Trophoblast cell (in vitro differentiated cells and primary cell): ENCODE measurements at regions not wholly inside any gene's neighbourhood (a gene's known extent, or its start where the extent isn't known, plus 50 kb on each side); places are given as distances from the start of the nearest gene placed in this dataset.
A peak's percentile ranks its signal among the peaks of the same experiment; 100 is the strongest.

ENCODE experiments used
- DNase-seq, 2 donors: peaks; one replicate each; pipeline ENCODE4 v3.0.0-alpha.2; 2016
- H2AFZ ChIP-seq: 2 replicates; pipeline ENCODE4 v1.6.1; 2013; ENCODE audit warnings: low read length, moderate library complexity, mild to moderate bottlenecking; ENCODE audit not compliant: insufficient read depth, poor library complexity
- H2AK5ac ChIP-seq: 2 replicates; pipeline ENCODE4 v1.6.1; 2013; ENCODE audit warnings: mild to moderate bottlenecking, low read length
- H2BK120ac ChIP-seq: 2 replicates; pipeline ENCODE4 v1.6.1; 2013; ENCODE audit warnings: low read length, mild to moderate bottlenecking, moderate library complexity; ENCODE audit not compliant: insufficient read depth, poor library complexity
- H2BK12ac ChIP-seq: 2 replicates; pipeline ENCODE4 v1.6.1; 2013; ENCODE audit warnings: mild to moderate bottlenecking, low read length, moderate library complexity
- H2BK5ac ChIP-seq: 2 replicates; pipeline ENCODE4 v1.6.1; 2013; ENCODE audit warnings: low read length, low read depth, moderate library complexity, mild to moderate bottlenecking; ENCODE audit not compliant: poor library complexity
- H3K14ac ChIP-seq: 2 replicates; pipeline ENCODE4 v1.6.1; 2013; ENCODE audit warnings: mild to moderate bottlenecking, low read length
- H3K18ac ChIP-seq: 2 replicates; pipeline ENCODE4 v1.6.1; 2013; ENCODE audit warnings: mild to moderate bottlenecking, low read length
- H3K23ac ChIP-seq: 2 replicates; pipeline ENCODE4 v1.6.1; 2013; ENCODE audit warnings: low read length
- H3K27ac ChIP-seq: 2 replicates; pipeline ENCODE4 v1.5.1; 2013; ENCODE audit warnings: low read depth, mild to moderate bottlenecking, inconsistent platforms, low read length, moderate library complexity
- H3K27me3 ChIP-seq: 2 replicates; pipeline ENCODE4 v1.6.1; 2013; ENCODE audit warnings: inconsistent platforms, mild to moderate bottlenecking, low read length, moderate library complexity; ENCODE audit not compliant: insufficient read depth
- H3K36me3 ChIP-seq, 2 experiments: 1 replicate in 1 of 2; 2 replicates in 1 of 2; pipeline ENCODE4 v1.6.1; 2013; ENCODE audit warnings: low read length in 2 of 2, mild to moderate bottlenecking in 2 of 2, moderate library complexity in 1 of 2; ENCODE audit not compliant: insufficient read depth in 2 of 2, control insufficient read depth in 1 of 2
- H3K4ac ChIP-seq: 2 replicates; pipeline ENCODE4 v1.6.1; 2013; ENCODE audit warnings: low read depth, mild to moderate bottlenecking, low read length, moderate library complexity
- H3K4me1 ChIP-seq, 2 experiments: 1 replicate in 1 of 2; 2 replicates in 1 of 2; pipeline ENCODE4 v1.6.1; 2013; ENCODE audit warnings: low read length in 2 of 2, mild to moderate bottlenecking in 2 of 2, moderate library complexity in 1 of 2; ENCODE audit not compliant: insufficient read depth in 2 of 2, control insufficient read depth in 1 of 2
- H3K4me2 ChIP-seq: 2 replicates; pipeline ENCODE4 v1.6.1; 2013; ENCODE audit warnings: inconsistent platforms, mild to moderate bottlenecking, low read length, moderate library complexity
- H3K4me3 ChIP-seq: 2 replicates; pipeline ENCODE4 v1.5.1; 2013; ENCODE audit warnings: mild to moderate bottlenecking, low read depth, low read length, inconsistent platforms
- H3K79me1 ChIP-seq: one replicate; pipeline ENCODE4 v1.6.1; 2013; ENCODE audit warnings: low read length
- H3K79me2 ChIP-seq: 2 replicates; pipeline ENCODE4 v1.6.1; 2013; ENCODE audit warnings: low read length, mild to moderate bottlenecking; ENCODE audit not compliant: control insufficient read depth, insufficient read depth, poor library complexity
- H3K9ac ChIP-seq: 2 replicates; pipeline ENCODE4 v1.6.1; 2013; ENCODE audit warnings: mild to moderate bottlenecking, low read length
- H3K9me3 ChIP-seq: 2 replicates; pipeline ENCODE4 v1.6.1; 2013; ENCODE audit warnings: low read depth, mild to moderate bottlenecking, control low read depth, inconsistent platforms, low read length; ENCODE audit not compliant: insufficient read depth
- H4K12ac ChIP-seq: 2 replicates; pipeline ENCODE4 v1.6.1; 2013; ENCODE audit warnings: low read depth, mild to moderate bottlenecking, low read length, moderate library complexity
- H4K8ac ChIP-seq: 2 replicates; pipeline ENCODE4 v1.6.1; 2013; ENCODE audit warnings: low read depth, mild to moderate bottlenecking, low read length, moderate library complexity
- H4K91ac ChIP-seq: one replicate; pipeline ENCODE4 v1.6.1; 2013; ENCODE audit warnings: low read depth, mild to moderate bottlenecking, low read length, moderate library complexity
- WGBS: extraction: QIAGEN DNeasy Blood & Tissue Kit; methylation state at CpG from one replicate; pipeline ENCODE4 v1.1.7; 2013; ENCODE audit warnings: missing lambda C conversion rate; ENCODE audit not compliant: insufficient read length, insufficient coverage; ENCODE audit errors: extremely low coverage; 5-methylcytosine and 5-hydroxymethylcytosine counted together

- Histone ChIP-seq H3K4me2 (no peak overlapping the region), H3K27ac (no peak overlapping the region), H4K12ac (no peak overlapping the region), H3K4me3 (no peak overlapping the region), H2AFZ (no peak overlapping the region), H3K79me2 (no peaks in the 10 kb centered on the region), H3K79me1 (peaks cover 5% of the 10 kb centered on the region), H2BK120ac (no peak overlapping the region), H3K9ac (no peak overlapping the region), H3K23ac (no peak overlapping the region), H3K9me3 (no peaks in the 10 kb centered on the region), H4K8ac (no peak overlapping the region), H3K36me3 (no peaks in the 10 kb centered on the region), H3K14ac (no peak overlapping the region), H2BK12ac (no peak overlapping the region), H3K27me3 (no peaks in the 10 kb centered on the region), H3K4ac (no peak overlapping the region), H2AK5ac (no peak overlapping the region), H3K4me1 (peaks cover 5 to 6% of the 10 kb centered on the region in 2 experiments), H4K91ac (no peak overlapping the region), H2BK5ac (no peak overlapping the region), H3K18ac (no peak overlapping the region)
- no CpG with 5 or more reads among the region's 3 CpGs for WGBS
- no peak for DNase-seq
Measured at GRCh38 chr20:51178153-51178552, 155.2 kb upstream of the KCNG1 start.

GRCh38 chr20:51176876-51177275, 154.0 kb upstream of the KCNG1 start:
- H3K4me3 ChIP-seq = no peak overlapping the region
- H3K4me1 ChIP-seq = peaks cover 5 to 6% of the 10 kb centered on the region in 2 experiments
- no peaks in the 10 kb centered on the region for H3K36me3 ChIP-seq
- no peak overlapping the region for H2BK120ac ChIP-seq
- no peak overlapping the region for H2BK12ac ChIP-seq
- H3K4ac ChIP-seq = no peak overlapping the region
- no peak overlapping the region for H3K23ac ChIP-seq
- H3K4me2 ChIP-seq = no peak overlapping the region
- no peak overlapping the region for H2AK5ac ChIP-seq
- DNase-seq = no peak
- no peak overlapping the region for H3K14ac ChIP-seq
- H3K9me3 ChIP-seq = peaks cover 2% of the 10 kb centered on the region
- no peak overlapping the region for H3K9ac ChIP-seq
- peaks cover 5% of the 10 kb centered on the region for H3K79me1 ChIP-seq
- no CpG with 5 or more reads among the region's 3 CpGs for WGBS
- no peaks in the 10 kb centered on the region for H3K79me2 ChIP-seq
- H3K27me3 ChIP-seq = no peaks in the 10 kb centered on the region
- H3K27ac ChIP-seq = peak overlapping the region; percentile 69
- H2BK5ac ChIP-seq = no peak overlapping the region
- H3K18ac ChIP-seq = no peak overlapping the region
- H4K8ac ChIP-seq = no peak overlapping the region
- no peak overlapping the region for H4K91ac ChIP-seq
- H4K12ac ChIP-seq = no peak overlapping the region
- no peak overlapping the region for H2AFZ ChIP-seq

GRCh38 chr20:51176446-51176845, 153.5 kb upstream of the KCNG1 start:
- Histone ChIP-seq H4K91ac (no peak overlapping the region), H2BK12ac (peak overlapping the region; percentile 10), H3K27me3 (no peaks in the 10 kb centered on the region), H3K79me1 (peaks cover 5% of the 10 kb centered on the region), H3K79me2 (no peaks in the 10 kb centered on the region), H2BK120ac (no peak overlapping the region), H2AFZ (no peak overlapping the region), H3K27ac (peak overlapping the region; percentile 69), H4K12ac (no peak overlapping the region), H3K36me3 (no peaks in the 10 kb centered on the region), H2AK5ac (peak overlapping the region; percentile 28), H3K18ac (no peak overlapping the region), H3K14ac (no peak overlapping the region), H3K23ac (no peak overlapping the region), H2BK5ac (peak overlapping the region; percentile 14), H3K4ac (no peak overlapping the region), H3K9me3 (peaks cover 2% of the 10 kb centered on the region), H4K8ac (no peak overlapping the region), H3K4me1 (peaks cover 5 to 6% of the 10 kb centered on the region in 2 experiments), H3K4me2 (no peak overlapping the region), H3K4me3 (no peak overlapping the region), H3K9ac (no peak overlapping the region)
- WGBS = no CpG with 5 or more reads among the region's 8 CpGs
- DNase-seq = no peak

GRCh38 chr20:51175724-51176123, 152.8 kb upstream of the KCNG1 start:
- H4K12ac ChIP-seq = no peak overlapping the region
- H2BK12ac ChIP-seq = peak overlapping the region; percentile 71
- no peaks in the 10 kb centered on the region for H3K27me3 ChIP-seq
- H2AFZ ChIP-seq = no peak overlapping the region
- H2BK5ac ChIP-seq = no peak overlapping the region
- H3K14ac ChIP-seq = no peak overlapping the region
- no peak overlapping the region for H3K27ac ChIP-seq
- DNase-seq = no peak
- H2AK5ac ChIP-seq = no peak overlapping the region
- no peak overlapping the region for H2BK120ac ChIP-seq
- no peak overlapping the region for H3K4ac ChIP-seq
- H3K9me3 ChIP-seq = peaks cover 2% of the 10 kb centered on the region
- no peak overlapping the region for H3K18ac ChIP-seq
- peaks cover 5 to 6% of the 10 kb centered on the region in 2 experiments for H3K4me1 ChIP-seq
- no peaks in the 10 kb centered on the region for H3K79me2 ChIP-seq
- H3K4me3 ChIP-seq = no peak overlapping the region
- H3K9ac ChIP-seq = no peak overlapping the region
- peaks cover 5% of the 10 kb centered on the region for H3K79me1 ChIP-seq
- no peaks in the 10 kb centered on the region for H3K36me3 ChIP-seq
- peak overlapping the region; percentile 41 for H4K91ac ChIP-seq
- H3K23ac ChIP-seq = no peak overlapping the region
- H4K8ac ChIP-seq = no peak overlapping the region
- no peak overlapping the region for H3K4me2 ChIP-seq
- no CpG with 5 or more reads among the region's 5 CpGs for WGBS
